ENCODE measurements at regions not wholly inside any gene's neighbourhood (a gene's known extent, or its start where the extent isn't known, plus 50 kb on each side); places are given as distances from the start of the nearest gene placed in this dataset.

- Histone ChIP-seq H3K4me3 (ENCODE audit: extremely low read depth, insufficient read depth, low read length, poor library complexity, severe bottlenecking) (no peak overlapping the region), H3K4me1 (ENCODE audit: control insufficient read depth, insufficient read depth, low read length, poor library complexity, severe bottlenecking) (peaks cover 6% of the 10 kb centered on the region), H3K36me3 (ENCODE audit: control insufficient read depth, insufficient read depth, low read length) (no peaks in the 10 kb centered on the region), H3K9me3 (ENCODE audit: control insufficient read depth, low read length) (no peaks in the 10 kb centered on the region), H3K27ac (ENCODE audit: low read depth, low read length, severe bottlenecking) (no peak overlapping the region)
- 60% methylated on average over 1 of the region's 5 CpGs; no CpG with 5 or more reads in 1 of the 2 experiments for WGBS, 2 experiments (ENCODE audit: insufficient coverage in 2 of 2)
Observed at GRCh38 chr4:32032136-32032672, 1312.0 kb downstream of the PCDH7 start.

GRCh38 chr4:32037399-32037798, 1317.2 kb downstream of the PCDH7 start:
- Histone ChIP-seq H3K4me3 (ENCODE audit: extremely low read depth, insufficient read depth, low read length, poor library complexity, severe bottlenecking) (no peak overlapping the region), H3K36me3 (ENCODE audit: control insufficient read depth, insufficient read depth, low read length) (no peaks in the 10 kb centered on the region), H3K4me1 (ENCODE audit: control insufficient read depth, insufficient read depth, low read length, poor library complexity, severe bottlenecking) (no peaks in the 10 kb centered on the region), H3K9me3 (ENCODE audit: control insufficient read depth, low read length) (no peaks in the 10 kb centered on the region), H3K27ac (ENCODE audit: low read depth, low read length, severe bottlenecking) (no peak overlapping the region)
- no CpG with 5 or more reads among the region's 1 CpG for WGBS, 2 experiments (ENCODE audit: insufficient coverage in 2 of 2)

GRCh38 chr4:32042486-32043247, 1322.5 kb downstream of the PCDH7 start:
- Histone ChIP-seq H3K9me3 (ENCODE audit: control insufficient read depth, low read length) (no peaks in the 10 kb centered on the region), H3K36me3 (ENCODE audit: control insufficient read depth, insufficient read depth, low read length) (no peaks in the 10 kb centered on the region), H3K4me3 (ENCODE audit: extremely low read depth, insufficient read depth, low read length, poor library complexity, severe bottlenecking) (no peak overlapping the region), H3K27ac (ENCODE audit: low read depth, low read length, severe bottlenecking) (no peak overlapping the region), H3K4me1 (ENCODE audit: control insufficient read depth, insufficient read depth, low read length, poor library complexity, severe bottlenecking) (no peaks in the 10 kb centered on the region)
- 86% methylated on average over 2 of the region's 2 CpGs for WGBS, 2 experiments (ENCODE audit: insufficient coverage in 2 of 2)

GRCh38 chr4:32043248-32043633, 1323.1 kb downstream of the PCDH7 start:
- no CpG with 5 or more reads among the region's 2 CpGs for WGBS, 2 experiments (ENCODE audit: insufficient coverage in 2 of 2)
- Histone ChIP-seq H3K36me3 (ENCODE audit: control insufficient read depth, insufficient read depth, low read length) (no peaks in the 10 kb centered on the region), H3K9me3 (ENCODE audit: control insufficient read depth, low read length) (no peaks in the 10 kb centered on the region), H3K4me3 (ENCODE audit: extremely low read depth, insufficient read depth, low read length, poor library complexity, severe bottlenecking) (no peak overlapping the region), H3K4me1 (ENCODE audit: control insufficient read depth, insufficient read depth, low read length, poor library complexity, severe bottlenecking) (no peaks in the 10 kb centered on the region), H3K27ac (ENCODE audit: low read depth, low read length, severe bottlenecking) (no peak overlapping the region)

- Histone ChIP-seq H3K36me3 (ENCODE audit: control insufficient read depth, insufficient read depth, low read length) (no peaks in the 10 kb centered on the region), H3K9me3 (ENCODE audit: control insufficient read depth, low read length) (no peaks in the 10 kb centered on the region), H3K4me1 (ENCODE audit: control insufficient read depth, insufficient read depth, low read length, poor library complexity, severe bottlenecking) (no peaks in the 10 kb centered on the region), H3K4me3 (ENCODE audit: extremely low read depth, insufficient read depth, low read length, poor library complexity, severe bottlenecking) (no peak overlapping the region), H3K27ac (ENCODE audit: low read depth, low read length, severe bottlenecking) (no peak overlapping the region)
- no CpG with 5 or more reads among the region's 2 CpGs for WGBS, 2 experiments (ENCODE audit: insufficient coverage in 2 of 2)
Observed at GRCh38 chr4:32061916-32062315, 1341.7 kb downstream of the PCDH7 start.

- Histone ChIP-seq H3K4me1 (ENCODE audit: control insufficient read depth, insufficient read depth, low read length, poor library complexity, severe bottlenecking) (no peaks in the 10 kb centered on the region), H3K4me3 (ENCODE audit: extremely low read depth, insufficient read depth, low read length, poor library complexity, severe bottlenecking) (no peak overlapping the region), H3K27ac (ENCODE audit: low read depth, low read length, severe bottlenecking) (no peak overlapping the region), H3K9me3 (ENCODE audit: control insufficient read depth, low read length) (no peaks in the 10 kb centered on the region), H3K36me3 (ENCODE audit: control insufficient read depth, insufficient read depth, low read length) (no peaks in the 10 kb centered on the region)
- no CpG with 5 or more reads among the region's 2 CpGs for WGBS, 2 experiments (ENCODE audit: insufficient coverage in 2 of 2)
Observed at GRCh38 chr4:32073542-32073941, 1353.4 kb downstream of the PCDH7 start.

GRCh38 chr4:32087211-32087610, 1367.0 kb downstream of the PCDH7 start:
- H3K4me1 ChIP-seq (ENCODE audit: control insufficient read depth, insufficient read depth, low read length, poor library complexity, severe bottlenecking) = no peaks in the 10 kb centered on the region
- WGBS, 2 experiments (ENCODE audit: insufficient coverage in 2 of 2) = 86% methylated on average over 1 of the region's 2 CpGs; no CpG with 5 or more reads in 1 of the 2 experiments

GRCh38 chr4:32094987-32095386, 1374.8 kb downstream of the PCDH7 start:
- Histone ChIP-seq H3K4me1 (ENCODE audit: control insufficient read depth, insufficient read depth, low read length, poor library complexity, severe bottlenecking) (no peaks in the 10 kb centered on the region), H3K27ac (ENCODE audit: low read depth, low read length, severe bottlenecking) (no peak overlapping the region), H3K9me3 (ENCODE audit: control insufficient read depth, low read length) (no peaks in the 10 kb centered on the region), H3K4me3 (ENCODE audit: extremely low read depth, insufficient read depth, low read length, poor library complexity, severe bottlenecking) (no peak overlapping the region), H3K36me3 (ENCODE audit: control insufficient read depth, insufficient read depth, low read length) (no peaks in the 10 kb centered on the region)
- no CpG with 5 or more reads among the region's 2 CpGs for WGBS, 2 experiments (ENCODE audit: insufficient coverage in 2 of 2)

More at GRCh38 chr4:32087211-32087610, 1367.0 kb downstream of the PCDH7 start:
- Histone ChIP-seq H3K36me3 (ENCODE audit: control insufficient read depth, insufficient read depth, low read length) (no peaks in the 10 kb centered on the region), H3K9me3 (ENCODE audit: control insufficient read depth, low read length) (no peaks in the 10 kb centered on the region), H3K27ac (ENCODE audit: low read depth, low read length, severe bottlenecking) (no peak overlapping the region), H3K4me3 (ENCODE audit: extremely low read depth, insufficient read depth, low read length, poor library complexity, severe bottlenecking) (no peak overlapping the region)

GRCh38 chr4:32102896-32103295, 1382.7 kb downstream of the PCDH7 start:
- no peaks in the 10 kb centered on the region for H3K4me1 ChIP-seq (ENCODE audit: control insufficient read depth, insufficient read depth, low read length, poor library complexity, severe bottlenecking)
- WGBS, 2 experiments (ENCODE audit: insufficient coverage in 2 of 2) = no CpG with 5 or more reads among the region's 1 CpG
- no peak overlapping the region for H3K27ac ChIP-seq (ENCODE audit: low read depth, low read length, severe bottlenecking)
- H3K4me3 ChIP-seq (ENCODE audit: extremely low read depth, insufficient read depth, low read length, poor library complexity, severe bottlenecking) = no peak overlapping the region
- H3K36me3 ChIP-seq (ENCODE audit: control insufficient read depth, insufficient read depth, low read length) = no peaks in the 10 kb centered on the region
- H3K9me3 ChIP-seq (ENCODE audit: control insufficient read depth, low read length) = no peaks in the 10 kb centered on the region

GRCh38 chr4:32106767-32107166, 1386.6 kb downstream of the PCDH7 start:
- H3K4me3 ChIP-seq (ENCODE audit: extremely low read depth, insufficient read depth, low read length, poor library complexity, severe bottlenecking) = no peak overlapping the region
- no peaks in the 10 kb centered on the region for H3K9me3 ChIP-seq (ENCODE audit: control insufficient read depth, low read length)
- no peaks in the 10 kb centered on the region for H3K4me1 ChIP-seq (ENCODE audit: control insufficient read depth, insufficient read depth, low read length, poor library complexity, severe bottlenecking)
- H3K36me3 ChIP-seq (ENCODE audit: control insufficient read depth, insufficient read depth, low read length) = no peaks in the 10 kb centered on the region
- 100% methylated on average over 1 of the region's 3 CpGs; no CpG with 5 or more reads in 1 of the 2 experiments for WGBS, 2 experiments (ENCODE audit: insufficient coverage in 2 of 2)
- no peak overlapping the region for H3K27ac ChIP-seq (ENCODE audit: low read depth, low read length, severe bottlenecking)

GRCh38 chr4:32112891-32113290, 1392.7 kb downstream of the PCDH7 start:
- no peaks in the 10 kb centered on the region for H3K36me3 ChIP-seq (ENCODE audit: control insufficient read depth, insufficient read depth, low read length)
- no peaks in the 10 kb centered on the region for H3K4me1 ChIP-seq (ENCODE audit: control insufficient read depth, insufficient read depth, low read length, poor library complexity, severe bottlenecking)
- H3K9me3 ChIP-seq (ENCODE audit: control insufficient read depth, low read length) = no peaks in the 10 kb centered on the region
- H3K27ac ChIP-seq (ENCODE audit: low read depth, low read length, severe bottlenecking) = no peak overlapping the region
- no peak overlapping the region for H3K4me3 ChIP-seq (ENCODE audit: extremely low read depth, insufficient read depth, low read length, poor library complexity, severe bottlenecking)

Measured in mesodermal cell (in vitro differentiated cells).